Posterior cingulate gyrus (tissue), 11 donors: ENCODE measurements at regions not wholly inside any gene's neighbourhood (a gene's known extent, or its start where the extent isn't known, plus 50 kb on each side); places are given as distances from the start of the nearest gene placed in this dataset.

Experiments
- DNase-seq, 10 donors: peaks; one replicate each; pipeline versions ENCODE4 v3.0.0 to v3.0.0-alpha.2; 2020 to 2021; ENCODE audit warnings: mixed read lengths in 3 of 10
- intact Hi-C: fragments of 100-400 bp; cut with DNase I; formaldehyde crosslinking; loops from one replicate; pipeline ENCODE4 v1.15.1; 2023

GRCh38 chr7:97580205-97580604, 151.7 kb upstream of the TAC1 start:
- intact Hi-C loops: no loop called here
- no peak for DNase-seq

GRCh38 chr7:97595439-97595838, 136.4 kb upstream of the TAC1 start:
- no peak for DNase-seq
- intact Hi-C loops: no loop called here

GRCh38 chr7:97601931-97602457, 129.9 kb upstream of the TAC1 start:
- intact Hi-C loops: no loop called here

DNA sequence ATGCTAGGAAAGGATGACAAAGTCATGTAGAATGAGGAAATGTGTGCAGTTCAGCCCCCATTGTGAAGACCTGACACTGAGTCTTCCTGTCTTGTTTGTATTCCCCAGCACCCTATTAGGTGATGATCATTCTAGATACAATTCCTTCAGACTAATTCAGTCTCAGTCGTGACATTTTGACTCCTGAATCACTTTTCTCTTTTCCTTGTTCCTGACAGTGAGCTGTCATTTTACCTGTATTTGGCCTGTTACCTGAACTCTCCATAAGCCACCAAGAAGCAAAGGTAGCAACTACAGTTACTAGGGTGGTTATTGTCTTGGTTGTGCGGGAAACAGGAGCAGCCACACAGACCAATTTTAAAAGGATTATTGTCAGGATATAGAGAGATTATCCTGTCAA, 111.4 kb upstream of the TAC1 start:
- intact Hi-C loops: no loop called here
- no peak for DNase-seq

More at GRCh38 chr7:97601931-97602457, 129.9 kb upstream of the TAC1 start:
- no peak for DNase-seq

DNA sequence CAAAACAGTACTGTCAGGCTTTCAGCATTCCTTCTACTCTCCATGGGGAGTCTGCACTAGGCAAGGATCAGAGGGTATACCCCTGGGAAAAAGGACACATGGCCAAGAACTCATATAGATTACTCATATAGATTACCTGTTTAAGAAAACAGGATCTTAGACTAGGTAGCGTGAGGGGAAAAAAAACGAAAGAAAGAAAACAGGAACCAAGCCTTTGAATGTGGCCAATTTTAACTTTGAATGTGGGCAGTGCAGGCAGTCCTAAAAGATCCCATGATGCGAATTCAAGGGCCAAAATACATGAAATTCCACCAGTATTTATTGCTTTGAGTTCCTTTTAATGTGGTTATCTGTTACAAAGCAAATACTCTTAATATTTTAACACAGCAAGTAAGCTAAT, 108.6 kb upstream of the TAC1 start:
- no peak for DNase-seq
- intact Hi-C loops: no loop called here

DNA sequence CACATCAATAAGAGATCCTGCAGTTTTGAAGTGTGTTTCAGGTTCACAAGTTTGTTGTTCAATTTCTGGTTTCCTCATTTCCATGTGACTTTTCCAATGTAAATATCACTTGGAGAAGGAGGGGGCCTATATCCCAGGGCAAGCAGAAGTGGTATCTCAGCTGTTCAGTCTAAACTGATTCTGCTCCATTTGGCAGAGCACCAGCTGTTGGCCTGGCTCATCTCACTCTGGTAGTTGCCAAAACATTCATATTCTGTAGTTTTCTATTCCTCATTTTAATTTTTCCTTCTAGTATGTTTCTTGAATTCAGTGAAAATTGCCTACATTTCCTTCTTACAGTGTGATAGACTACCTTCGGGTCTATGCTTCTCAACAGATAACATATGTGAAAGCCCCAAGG, 101.8 kb upstream of the TAC1 start:
- DNase-seq: no peak
- intact Hi-C loops: no loop called here

- no peak for DNase-seq
- intact Hi-C loops: no loop called here
These were observed 96.3 kb upstream of the TAC1 start for GRCh38 chr7:97635622-97636021.

DNA sequence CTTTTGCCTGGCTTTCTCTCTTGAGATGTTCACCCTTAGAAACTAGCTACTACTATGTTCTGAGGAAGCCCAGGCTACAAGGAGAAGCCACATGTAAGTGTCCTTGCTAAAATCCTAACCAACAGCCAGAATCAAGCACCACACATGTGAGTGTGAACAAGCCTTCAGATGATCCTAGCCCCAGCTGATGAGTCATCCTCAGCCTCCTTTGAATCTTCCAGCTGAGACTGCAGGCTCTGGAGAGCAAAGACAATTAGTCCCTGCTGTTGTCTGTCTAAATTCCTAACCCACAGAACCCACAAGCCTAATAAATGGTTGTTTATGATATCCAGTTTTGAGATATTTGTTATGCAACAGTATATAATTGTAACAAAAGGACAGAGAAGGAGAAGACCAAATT, 92.8 kb upstream of the TAC1 start:
- intact Hi-C loops: no loop called here
- DNase-seq: no peak

DNA sequence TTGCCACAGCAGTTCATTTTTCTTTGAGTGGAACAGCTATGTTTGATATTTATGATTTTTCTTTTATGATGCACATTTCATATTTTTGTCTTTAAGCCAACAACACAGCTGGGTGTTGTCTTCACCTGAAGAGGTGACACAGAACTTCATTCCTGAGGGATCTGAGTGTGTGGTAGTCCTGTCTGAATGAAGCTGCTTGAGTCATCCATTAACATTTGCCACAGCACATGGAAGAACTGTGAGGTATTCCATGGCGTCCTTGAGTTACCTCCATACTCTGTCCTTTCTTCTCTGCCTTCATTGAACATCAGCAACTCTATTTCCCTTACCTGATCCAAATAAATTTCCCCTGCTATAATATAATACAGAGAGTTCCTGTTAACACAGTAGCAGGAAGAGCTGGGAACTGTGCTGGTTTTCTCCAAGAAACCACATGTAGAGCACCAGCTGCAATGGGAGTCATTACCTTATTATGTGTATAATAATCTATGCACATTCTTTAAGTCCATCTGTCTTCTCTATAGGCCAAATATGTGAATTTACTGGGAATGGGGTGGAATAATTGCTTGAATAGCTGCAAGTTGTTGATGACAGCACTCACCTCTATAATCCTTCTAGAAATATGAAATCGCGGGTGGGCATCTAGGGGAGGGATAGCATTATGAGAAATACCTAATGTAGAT, 72.4 kb upstream of the TAC1 start:
- DNase-seq: no peak
- intact Hi-C loops: no loop called here

DNA sequence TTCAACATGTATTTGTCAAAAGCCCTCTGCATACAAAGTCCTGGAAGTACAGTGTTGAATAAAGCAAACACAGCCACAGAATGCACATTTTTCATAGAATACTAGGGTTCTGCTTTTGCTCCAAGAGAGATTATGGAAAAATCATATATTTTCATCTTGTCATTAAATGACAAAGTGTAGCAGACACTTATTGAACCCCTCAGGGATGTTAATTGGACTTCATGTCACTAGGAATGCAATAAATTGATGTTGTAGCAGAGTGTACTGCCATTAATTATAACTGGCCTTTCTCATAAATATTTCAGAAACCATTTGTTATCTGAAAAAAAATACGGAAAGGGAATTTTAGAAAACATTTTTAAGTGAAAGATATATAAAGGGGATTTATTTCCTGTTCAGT, 64.5 kb upstream of the TAC1 start:
- intact Hi-C loops: no loop called here

GRCh38 chr7:97671571-97671970, 60.3 kb upstream of the TAC1 start:
- intact Hi-C loops: no loop called here
- DNase-seq: no peak

More for the DNA sequence above, 64.5 kb upstream of the TAC1 start:
- DNase-seq: no peak

GRCh38 chr7:97680622-97681021, 51.3 kb upstream of the TAC1 start:
- intact Hi-C loops: no loop called here
- no peak for DNase-seq
